Neural cell (in vitro differentiated cells): ENCODE measurements at regions not wholly inside any gene's neighbourhood (a gene's known extent, or its start where the extent isn't known, plus 50 kb on each side); places are given as distances from the start of the nearest gene placed in this dataset.

Source experiments
- H2AFZ ChIP-seq: fragments of 200-600, 300-800 bp; sonication (generic), shearing (Covaris generic); 2 replicates; pipeline ENCODE4 v1.6.0; 2014; ENCODE audit warnings: low read depth, mild to moderate bottlenecking, antibody characterized with exemption, low read length, moderate library complexity
- H3F3A ChIP-seq: fragments of 200-600 bp; shearing (Covaris generic); 2 replicates; pipeline ENCODE4 v1.6.1; 2016; ENCODE audit warnings: mild to moderate bottlenecking, moderate library complexity, mixed read lengths, antibody characterized with exemption, low read length; ENCODE audit not compliant: insufficient read depth, poor library complexity, severe bottlenecking
- H3K27ac ChIP-seq: fragments of 200-600, 300-800 bp; sonication (generic), shearing (Covaris generic); 2 replicates; pipeline ENCODE4 v1.5.1; 2014; ENCODE audit warnings: mild to moderate bottlenecking, low read length, moderate library complexity
- H3K27me3 ChIP-seq: fragments of 300-800, 200-600 bp; sonication (generic), shearing (Covaris generic); 2 replicates; pipeline ENCODE4 v1.6.0; 2014; ENCODE audit warnings: mild to moderate bottlenecking, low read depth, low read length, moderate library complexity; ENCODE audit not compliant: insufficient read depth
- H3K36me3 ChIP-seq: fragments of 300-800, 200-600 bp; sonication (generic), shearing (Covaris generic); 2 replicates; pipeline ENCODE4 v1.5.1; 2014; ENCODE audit warnings: mild to moderate bottlenecking, antibody characterized with exemption, low read length, moderate library complexity; ENCODE audit not compliant: insufficient read depth
- H3K4me2 ChIP-seq: fragments of 300-800, 200-600 bp; sonication (generic), shearing (Covaris generic); 2 replicates; pipeline ENCODE4 v1.6.0; 2014; ENCODE audit warnings: mild to moderate bottlenecking, low read length
- H3K4me3 ChIP-seq: fragments of 300-800, 200-600 bp; sonication (generic), shearing (Covaris generic); 2 replicates; pipeline ENCODE4 v1.5.1; 2014; ENCODE audit warnings: mild to moderate bottlenecking, low read length, moderate library complexity
- H3K79me2 ChIP-seq: fragments of 200-600 bp; shearing (Covaris generic); replicated peaks from 2 replicates; pipeline ENCODE4 v1.6.0; 2014; ENCODE audit warnings: mild to moderate bottlenecking, low read length, moderate library complexity; ENCODE audit not compliant: insufficient read depth
- H3K9ac ChIP-seq: fragments of 300-800, 200-600 bp; sonication (generic), shearing (Covaris generic); 2 replicates; pipeline ENCODE4 v1.6.1; 2016; ENCODE audit warnings: mild to moderate bottlenecking, low read length, mixed read lengths
- H3K9me2 ChIP-seq: fragments of 200-600 bp; shearing (Covaris generic); 2 replicates; pipeline ENCODE4 v1.6.1; 2016; ENCODE audit warnings: mild to moderate bottlenecking, low read length, mixed read lengths; ENCODE audit not compliant: insufficient read depth
- H3K9me3 ChIP-seq: fragments of 200-600, 300-800 bp; sonication (generic), shearing (Covaris generic); 2 replicates; pipeline ENCODE4 v1.6.1; 2016; ENCODE audit warnings: mild to moderate bottlenecking, mixed run types, low read length, moderate library complexity, mixed read lengths
- H4K20me1 ChIP-seq: fragments of 200-600 bp; shearing (Covaris generic); 2 replicates; pipeline ENCODE4 v1.6.1; 2016; ENCODE audit warnings: mild to moderate bottlenecking, mixed run types; ENCODE audit not compliant: insufficient read depth
- CTCF ChIP-seq: fragments of 450-650 bp; IDR thresholded peaks from 2 replicates; pipeline ENCODE4 v1.5.1; 2014; ENCODE audit warnings: antibody characterized with exemption, mild to moderate bottlenecking, moderate library complexity; ENCODE audit not compliant: poor library complexity, severe bottlenecking
- EP300 ChIP-seq: fragments of 450-650 bp; conservative IDR thresholded peaks from 2 replicates; pipeline ENCODE4 v1.6.1; 2014; ENCODE audit warnings: antibody characterized with exemption, mild to moderate bottlenecking, moderate library complexity; ENCODE audit not compliant: poor library complexity, severe bottlenecking
- EZH2 ChIP-seq: fragments of 200-600, 300-800 bp; shearing (Covaris generic), sonication (generic); IDR thresholded peaks from 2 replicates; pipeline ENCODE4 v1.6.1; 2014; ENCODE audit warnings: antibody characterized with exemption, low read length, borderline replicate concordance, mild to moderate bottlenecking; ENCODE audit not compliant: insufficient read depth, poor library complexity, severe bottlenecking
- MXI1 ChIP-seq: fragments of 450-650 bp; conservative IDR thresholded peaks from 2 replicates; pipeline ENCODE4 v1.6.1; 2014; ENCODE audit warnings: antibody characterized with exemption, mild to moderate bottlenecking; ENCODE audit not compliant: poor library complexity, severe bottlenecking
- POLR2AphosphoS5 ChIP-seq: IDR thresholded peaks from 2 replicates; pipeline ENCODE4 v1.6.1; 2012
- RAD21 ChIP-seq: fragments of 450-650 bp; conservative IDR thresholded peaks from 2 replicates; pipeline ENCODE4 v1.6.1; 2014; ENCODE audit warnings: antibody characterized with exemption, mild to moderate bottlenecking, moderate library complexity
- SMC3 ChIP-seq: fragments of 450-650 bp; conservative IDR thresholded peaks from 2 replicates; pipeline ENCODE4 v1.6.1; 2014; ENCODE audit warnings: antibody characterized with exemption, mild to moderate bottlenecking, moderate library complexity; ENCODE audit not compliant: poor library complexity
- TAF1 ChIP-seq: IDR thresholded peaks from 2 replicates; pipeline ENCODE4 v1.6.1; 2012; ENCODE audit warnings: low read depth
- TF ChIP-seq, protein P1 (sequence below): IDR thresholded peaks from 2 replicates; pipeline ENCODE4 v1.6.1; 2012; ENCODE audit warnings: borderline replicate concordance

- Histone ChIP-seq H2AFZ (no peak overlapping the region), H3K27me3 (no peaks in the 10 kb centered on the region), H4K20me1 (no peaks in the 10 kb centered on the region), H3K4me2 (no peak overlapping the region), H3K9ac (no peak overlapping the region), H3K4me3 (no peak overlapping the region), H3K9me3 (no peaks in the 10 kb centered on the region), H3K36me3 (no peaks in the 10 kb centered on the region), H3K79me2 (no peaks in the 10 kb centered on the region), H3K9me2 (no peaks in the 10 kb centered on the region), H3F3A (no peaks in the 10 kb centered on the region), H3K27ac (no peak overlapping the region)
- TF ChIP-seq TAF1 (no peak), RAD21 (no peak), POLR2AphosphoS5 (no peak), EP300 (no peak), SMC3 (no peak), MXI1 (no peak), CTCF (no peak), EZH2 (no peak)
- TF ChIP-seq, protein P1, sequence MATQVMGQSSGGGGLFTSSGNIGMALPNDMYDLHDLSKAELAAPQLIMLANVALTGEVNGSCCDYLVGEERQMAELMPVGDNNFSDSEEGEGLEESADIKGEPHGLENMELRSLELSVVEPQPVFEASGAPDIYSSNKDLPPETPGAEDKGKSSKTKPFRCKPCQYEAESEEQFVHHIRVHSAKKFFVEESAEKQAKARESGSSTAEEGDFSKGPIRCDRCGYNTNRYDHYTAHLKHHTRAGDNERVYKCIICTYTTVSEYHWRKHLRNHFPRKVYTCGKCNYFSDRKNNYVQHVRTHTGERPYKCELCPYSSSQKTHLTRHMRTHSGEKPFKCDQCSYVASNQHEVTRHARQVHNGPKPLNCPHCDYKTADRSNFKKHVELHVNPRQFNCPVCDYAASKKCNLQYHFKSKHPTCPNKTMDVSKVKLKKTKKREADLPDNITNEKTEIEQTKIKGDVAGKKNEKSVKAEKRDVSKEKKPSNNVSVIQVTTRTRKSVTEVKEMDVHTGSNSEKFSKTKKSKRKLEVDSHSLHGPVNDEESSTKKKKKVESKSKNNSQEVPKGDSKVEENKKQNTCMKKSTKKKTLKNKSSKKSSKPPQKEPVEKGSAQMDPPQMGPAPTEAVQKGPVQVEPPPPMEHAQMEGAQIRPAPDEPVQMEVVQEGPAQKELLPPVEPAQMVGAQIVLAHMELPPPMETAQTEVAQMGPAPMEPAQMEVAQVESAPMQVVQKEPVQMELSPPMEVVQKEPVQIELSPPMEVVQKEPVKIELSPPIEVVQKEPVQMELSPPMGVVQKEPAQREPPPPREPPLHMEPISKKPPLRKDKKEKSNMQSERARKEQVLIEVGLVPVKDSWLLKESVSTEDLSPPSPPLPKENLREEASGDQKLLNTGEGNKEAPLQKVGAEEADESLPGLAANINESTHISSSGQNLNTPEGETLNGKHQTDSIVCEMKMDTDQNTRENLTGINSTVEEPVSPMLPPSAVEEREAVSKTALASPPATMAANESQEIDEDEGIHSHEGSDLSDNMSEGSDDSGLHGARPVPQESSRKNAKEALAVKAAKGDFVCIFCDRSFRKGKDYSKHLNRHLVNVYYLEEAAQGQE, result no peak
Observed at GRCh38 chr13:104198801-104199200, 1132.6 kb upstream of the SLC10A2 start.

GRCh38 chr13:104196611-104197010, 1130.4 kb upstream of the SLC10A2 start:
- H3K27ac ChIP-seq, result no peak overlapping the region
- no peaks in the 10 kb centered on the region for H3K36me3 ChIP-seq
- no peaks in the 10 kb centered on the region for H3F3A ChIP-seq
- H3K9me2 ChIP-seq, result no peaks in the 10 kb centered on the region
- no peaks in the 10 kb centered on the region for H3K9me3 ChIP-seq
- H3K79me2 ChIP-seq, result no peaks in the 10 kb centered on the region
- H3K4me3 ChIP-seq, result no peak overlapping the region
- no peak overlapping the region for H2AFZ ChIP-seq
- H4K20me1 ChIP-seq, result no peaks in the 10 kb centered on the region
- H3K27me3 ChIP-seq, result no peaks in the 10 kb centered on the region
- TF ChIP-seq SMC3, result no peak
- TF ChIP-seq MXI1, result no peak
- TF ChIP-seq, protein P1, result no peak
- TF ChIP-seq CTCF, result no peak
- TF ChIP-seq POLR2AphosphoS5, result no peak
- no peak for TF ChIP-seq TAF1
- no peak for TF ChIP-seq EP300
- no peak for TF ChIP-seq EZH2
- TF ChIP-seq RAD21, result no peak
- H3K9ac ChIP-seq, result no peak overlapping the region
- H3K4me2 ChIP-seq, result no peak overlapping the region
